GM18870 (cell line): ENCODE measurements at regions not wholly inside any gene's neighbourhood (a gene's known extent, or its start where the extent isn't known, plus 50 kb on each side); places are given as distances from the start of the nearest gene placed in this dataset.

ENCODE experiments used
- ATAC-seq: cut with Tn5 transposase; IDR thresholded peaks from one replicate; pipeline ENCODE4 v1.9.1; 2021; ENCODE audit warnings: moderate library complexity; ENCODE audit not compliant: unreplicated experiment

DNA sequence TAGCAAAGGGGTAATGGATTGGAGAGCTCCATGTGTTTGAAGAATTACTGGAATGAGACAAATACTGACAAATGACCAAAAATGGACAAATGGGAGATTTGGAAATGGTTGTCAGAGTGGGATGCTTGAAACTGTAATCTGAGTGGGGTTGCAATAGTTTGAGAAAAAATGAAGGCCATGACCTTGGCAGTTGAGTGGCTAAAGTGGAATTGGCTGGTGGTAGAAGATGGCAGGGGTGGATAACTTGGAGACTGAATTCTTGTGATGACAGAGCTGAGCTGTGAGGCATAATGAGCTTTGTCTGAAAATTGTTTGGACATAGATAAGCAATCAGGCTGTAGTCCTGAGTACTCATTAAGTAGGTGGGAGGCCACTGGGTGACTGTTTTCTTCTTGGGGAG lies 222.5 kb upstream of the PRICKLE1 start:
- ATAC-seq, result no peak

DNA sequence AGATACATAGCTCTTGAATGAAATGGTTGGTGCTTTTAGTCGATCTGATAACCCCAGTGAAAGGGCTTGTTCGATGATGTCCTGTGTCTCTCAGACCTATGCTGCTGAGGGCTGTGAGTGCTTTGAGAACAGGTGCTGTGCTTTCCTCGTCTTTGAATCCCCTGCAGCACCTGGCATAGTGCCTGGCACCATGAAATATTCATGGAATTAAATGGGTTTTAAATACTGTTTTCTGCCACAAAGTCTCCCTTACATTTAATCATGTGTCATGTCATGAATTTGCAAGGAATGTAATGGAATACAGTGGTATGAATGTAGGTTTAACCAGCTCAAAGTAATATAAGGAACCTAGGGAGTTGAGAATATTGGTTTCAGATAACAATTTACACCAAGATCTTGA lies 220.5 kb upstream of the PRICKLE1 start:
- no peak for ATAC-seq

DNA sequence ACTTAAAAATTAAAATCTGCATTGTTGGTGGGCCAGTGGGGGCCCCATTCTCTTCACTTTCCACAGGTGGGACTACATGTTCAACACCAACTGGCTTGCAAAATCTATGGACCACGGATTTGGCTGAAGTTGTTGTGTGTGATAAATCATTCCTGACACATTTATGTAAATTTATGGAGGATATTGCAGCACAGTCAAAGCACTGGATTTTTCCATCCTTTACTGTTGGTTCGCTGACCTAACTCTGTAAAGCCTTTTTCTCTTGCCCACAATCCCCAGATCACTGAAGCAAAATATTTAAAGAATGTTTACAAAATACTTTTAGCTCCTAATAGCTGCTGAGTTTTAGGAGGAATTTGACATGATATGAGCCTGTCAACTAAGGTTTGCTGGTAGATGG lies 219.7 kb upstream of the PRICKLE1 start:
- no peak for ATAC-seq

DNA sequence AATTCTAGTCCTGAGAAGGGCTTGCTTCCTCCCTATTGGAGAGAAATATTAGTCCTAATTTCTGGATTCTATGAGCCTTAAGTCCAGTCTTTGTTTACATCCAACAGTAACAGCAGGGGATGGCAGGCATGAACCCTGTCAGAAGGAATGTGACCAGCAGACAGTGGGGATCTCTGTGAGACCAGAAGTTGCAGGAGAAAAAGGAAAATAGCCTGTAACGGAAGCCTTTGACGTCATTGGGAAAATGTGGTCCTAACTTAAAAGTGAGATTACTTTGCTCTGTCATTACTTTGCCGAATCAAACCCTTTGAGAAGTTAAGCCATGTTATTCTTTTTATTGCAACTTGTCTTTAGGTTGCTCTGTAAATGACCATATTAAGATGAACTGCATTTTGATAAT lies 218.2 kb upstream of the PRICKLE1 start:
- ATAC-seq, result no peak

DNA sequence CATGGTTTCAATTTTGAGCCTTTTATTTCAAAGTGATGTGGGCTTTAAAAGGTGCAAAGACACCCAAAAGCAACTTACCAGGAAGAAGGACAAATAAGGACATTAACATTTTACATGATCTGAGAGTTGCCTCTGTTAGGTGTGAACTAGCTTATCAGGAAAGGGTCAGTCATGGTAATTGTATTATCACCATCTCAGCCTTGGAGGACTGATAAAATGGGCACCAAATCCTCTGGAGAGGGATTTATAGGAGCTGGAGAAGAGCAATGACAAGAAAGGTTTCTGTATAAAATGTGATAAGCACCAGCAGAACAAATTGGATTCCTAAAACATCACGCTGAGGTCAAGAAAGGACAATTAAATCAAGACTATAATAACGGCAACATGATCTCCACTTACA lies 217.7 kb upstream of the PRICKLE1 start:
- ATAC-seq, result no peak

DNA sequence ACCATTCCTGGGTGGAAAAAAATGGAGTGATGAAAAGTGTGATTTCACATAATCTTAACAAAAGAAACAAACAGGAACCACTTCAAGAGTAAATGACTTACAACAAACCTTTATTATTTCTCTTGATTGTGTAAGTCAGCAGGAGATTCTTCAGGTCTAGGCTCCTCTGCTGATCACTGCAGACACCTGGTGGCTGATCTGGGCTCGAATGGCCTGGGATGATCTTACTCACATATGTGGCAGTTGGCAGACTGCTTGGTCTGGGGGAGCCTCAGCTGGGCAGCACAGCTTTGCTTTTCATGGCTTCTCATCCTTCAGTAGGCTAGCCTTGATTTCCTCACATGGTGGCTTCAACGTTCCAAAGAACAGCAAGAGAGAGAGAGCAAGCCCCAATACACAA lies 215.4 kb upstream of the PRICKLE1 start:
- ATAC-seq, result no peak

DNA sequence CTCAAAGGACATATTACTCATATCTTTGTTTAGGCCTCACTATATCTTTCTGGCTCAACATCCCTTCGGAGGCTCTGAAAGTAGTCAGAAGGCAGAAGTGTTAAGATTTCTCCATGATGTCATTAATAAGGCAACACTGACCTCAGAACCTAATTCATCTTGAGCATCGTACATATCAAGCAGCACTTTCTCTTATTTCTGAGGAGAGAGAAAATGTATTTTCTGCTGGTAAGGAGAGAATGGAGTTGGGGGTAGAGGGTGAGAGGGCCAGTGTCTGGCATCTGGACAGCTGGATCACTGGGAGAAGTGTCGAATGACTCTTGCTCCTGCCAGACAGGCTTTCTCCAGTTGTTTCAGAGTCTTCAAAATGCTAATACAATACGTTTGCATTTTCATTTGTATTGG lies 213.2 kb upstream of the PRICKLE1 start:
- no peak for ATAC-seq

DNA sequence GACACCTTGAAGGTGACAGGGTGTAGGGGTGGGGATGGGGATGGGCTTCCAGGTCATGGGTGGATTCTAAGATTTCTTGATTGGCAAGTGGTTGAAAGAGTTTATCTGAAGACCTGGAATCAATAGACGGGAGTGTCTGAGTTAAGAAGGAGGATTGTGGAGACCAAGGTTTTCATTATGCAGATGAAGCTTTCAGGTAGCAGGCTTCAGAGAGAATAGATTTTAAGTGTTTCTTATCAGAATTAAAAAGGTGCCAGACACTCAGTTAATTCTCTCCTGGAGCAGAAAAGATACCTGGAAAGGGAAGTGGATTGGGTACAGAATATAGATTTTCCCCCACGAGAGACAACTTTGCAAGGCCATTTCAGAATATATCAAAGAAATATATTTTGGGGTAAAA lies 211.7 kb upstream of the PRICKLE1 start:
- no peak for ATAC-seq

DNA sequence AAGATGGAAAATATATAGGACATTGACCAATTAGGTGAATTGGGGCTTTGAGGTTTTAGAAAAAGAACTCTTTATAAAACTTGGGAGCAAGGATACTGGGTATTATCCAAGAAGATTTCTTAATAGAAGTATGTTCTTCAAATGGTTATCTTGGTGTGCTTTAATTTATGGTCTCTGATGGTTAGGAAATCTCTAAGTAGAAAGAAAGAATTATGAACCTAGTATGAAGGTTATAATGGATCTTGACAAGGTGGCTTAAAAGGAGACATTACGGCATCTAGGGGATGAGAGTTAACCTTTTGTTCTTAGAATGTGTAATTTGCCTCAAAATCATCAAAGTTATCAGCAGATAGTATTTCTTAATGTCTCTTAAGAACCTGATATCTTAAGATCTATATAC lies 210.4 kb upstream of the PRICKLE1 start:
- ATAC-seq, result no peak

DNA sequence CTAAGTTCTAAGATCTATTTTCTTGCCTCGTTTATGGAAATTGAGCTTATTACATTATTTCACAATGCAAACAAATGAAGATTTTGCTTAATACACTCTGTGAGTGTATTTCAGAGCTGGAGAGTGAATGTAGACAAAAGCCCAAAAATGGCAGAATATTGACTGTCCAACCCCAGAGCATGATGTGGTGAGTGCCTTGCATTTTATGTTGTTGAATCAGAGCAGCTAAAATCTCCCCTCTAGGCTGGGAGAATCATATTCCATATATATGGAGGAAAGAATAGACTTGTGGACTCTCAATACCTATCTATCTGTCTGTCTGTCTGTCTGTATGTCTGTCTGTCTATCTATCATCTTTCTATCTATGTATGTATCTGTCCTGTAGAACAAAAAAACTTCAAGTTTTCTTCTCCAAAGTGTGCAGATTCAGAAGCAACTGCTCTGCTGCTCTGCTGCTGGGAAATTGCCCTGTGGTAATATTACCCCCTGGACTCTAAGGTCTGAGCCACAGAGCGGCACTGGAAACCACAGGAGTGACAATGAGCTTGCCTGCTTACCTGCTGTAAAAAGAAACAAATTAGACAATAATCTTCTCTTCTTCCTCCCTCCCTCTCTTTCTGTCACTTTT lies 209.4 kb upstream of the PRICKLE1 start:
- no peak for ATAC-seq

DNA sequence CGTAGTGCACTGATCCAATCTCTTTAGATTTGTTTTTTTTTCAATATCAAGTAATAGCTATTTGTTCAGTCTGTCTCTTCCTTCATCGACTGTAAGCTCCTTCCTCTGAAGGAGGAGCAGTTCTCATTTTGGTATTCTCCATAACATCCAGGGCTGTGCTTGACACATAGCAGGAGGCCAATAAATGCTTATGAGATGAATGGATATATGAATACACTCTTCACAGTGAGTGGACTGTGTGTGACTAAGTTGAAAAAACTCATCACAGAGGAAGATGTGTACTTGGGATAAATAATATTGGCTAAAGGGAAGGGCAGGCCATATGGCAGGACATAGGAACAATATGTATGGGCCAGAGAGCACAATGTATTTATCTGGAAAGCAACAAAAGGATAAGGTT lies 205.3 kb upstream of the PRICKLE1 start:
- no peak for ATAC-seq

DNA sequence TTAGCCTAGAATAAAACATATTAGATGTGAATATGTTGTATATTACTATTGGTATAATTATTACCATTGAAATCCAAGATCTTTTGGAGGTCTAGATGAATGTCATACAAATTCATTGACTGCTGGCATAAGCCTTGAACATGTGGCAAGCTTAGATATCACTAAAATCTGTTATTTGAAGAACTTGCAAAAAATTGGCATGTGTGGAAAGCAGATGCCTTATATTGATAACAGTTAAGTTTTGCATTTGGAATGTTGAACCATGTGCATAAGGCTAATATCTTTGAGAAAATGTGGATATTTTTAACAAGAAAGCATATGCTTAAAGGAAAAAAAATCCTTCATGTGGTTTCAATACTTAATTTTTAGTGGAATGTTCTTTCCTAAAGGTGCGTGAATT lies 203.6 kb upstream of the PRICKLE1 start:
- ATAC-seq, result no peak

DNA sequence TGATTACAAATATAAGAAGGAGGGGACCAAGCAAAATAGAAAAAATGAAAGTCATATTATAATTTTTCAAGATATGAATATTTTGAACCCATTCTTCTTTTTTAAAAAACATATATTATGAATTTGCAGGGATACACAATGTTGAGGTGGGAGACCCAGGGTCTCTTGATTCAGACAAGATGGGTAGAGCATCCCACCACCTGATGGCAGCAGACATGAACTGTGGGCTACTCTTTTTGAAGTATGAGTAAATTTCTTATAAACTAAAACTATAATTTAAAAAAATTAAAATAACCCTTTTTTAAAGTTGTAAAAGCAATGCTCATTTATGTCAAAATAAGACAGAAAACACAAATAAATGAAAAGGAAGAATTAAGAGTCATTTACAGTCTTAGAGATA lies 202.7 kb upstream of the PRICKLE1 start:
- no peak for ATAC-seq

DNA sequence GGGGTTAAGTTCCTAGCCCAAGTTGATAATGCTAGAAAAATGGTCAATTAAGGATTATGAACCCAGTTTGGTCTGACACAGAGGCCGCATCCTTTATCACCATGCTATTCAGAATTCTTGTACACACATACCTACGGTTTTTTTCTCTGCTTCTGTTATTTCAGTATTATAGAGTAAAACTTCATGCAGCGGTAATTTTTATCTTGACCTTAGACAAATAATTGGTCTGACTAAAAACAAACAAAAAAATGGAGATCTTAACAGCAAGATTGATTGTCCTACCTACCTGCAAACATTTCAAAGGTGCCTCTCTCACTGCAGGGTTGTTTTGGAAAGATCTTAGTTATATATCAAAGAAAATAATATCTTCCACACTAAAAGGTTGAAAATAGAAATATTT lies 201.9 kb upstream of the PRICKLE1 start:
- no peak for ATAC-seq

DNA sequence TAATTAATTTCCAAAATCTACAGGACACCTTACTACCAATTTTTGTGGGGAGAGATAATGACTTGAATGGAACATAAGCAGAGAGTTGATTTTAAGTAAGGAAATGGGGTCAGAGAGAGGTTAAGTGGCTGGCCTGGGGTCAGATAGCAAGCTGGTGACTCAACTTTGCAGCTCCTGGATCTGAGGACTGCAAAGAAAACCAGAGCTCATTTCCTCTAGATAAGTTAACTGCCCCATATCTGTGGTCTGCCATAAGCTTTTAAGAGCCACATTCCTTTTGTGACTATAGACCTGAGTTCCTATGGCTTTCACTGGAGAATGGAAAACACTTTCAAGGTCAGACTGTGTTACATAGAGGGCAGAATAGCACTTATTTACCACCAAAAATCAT lies 201.2 kb upstream of the PRICKLE1 start:
- no peak for ATAC-seq

DNA sequence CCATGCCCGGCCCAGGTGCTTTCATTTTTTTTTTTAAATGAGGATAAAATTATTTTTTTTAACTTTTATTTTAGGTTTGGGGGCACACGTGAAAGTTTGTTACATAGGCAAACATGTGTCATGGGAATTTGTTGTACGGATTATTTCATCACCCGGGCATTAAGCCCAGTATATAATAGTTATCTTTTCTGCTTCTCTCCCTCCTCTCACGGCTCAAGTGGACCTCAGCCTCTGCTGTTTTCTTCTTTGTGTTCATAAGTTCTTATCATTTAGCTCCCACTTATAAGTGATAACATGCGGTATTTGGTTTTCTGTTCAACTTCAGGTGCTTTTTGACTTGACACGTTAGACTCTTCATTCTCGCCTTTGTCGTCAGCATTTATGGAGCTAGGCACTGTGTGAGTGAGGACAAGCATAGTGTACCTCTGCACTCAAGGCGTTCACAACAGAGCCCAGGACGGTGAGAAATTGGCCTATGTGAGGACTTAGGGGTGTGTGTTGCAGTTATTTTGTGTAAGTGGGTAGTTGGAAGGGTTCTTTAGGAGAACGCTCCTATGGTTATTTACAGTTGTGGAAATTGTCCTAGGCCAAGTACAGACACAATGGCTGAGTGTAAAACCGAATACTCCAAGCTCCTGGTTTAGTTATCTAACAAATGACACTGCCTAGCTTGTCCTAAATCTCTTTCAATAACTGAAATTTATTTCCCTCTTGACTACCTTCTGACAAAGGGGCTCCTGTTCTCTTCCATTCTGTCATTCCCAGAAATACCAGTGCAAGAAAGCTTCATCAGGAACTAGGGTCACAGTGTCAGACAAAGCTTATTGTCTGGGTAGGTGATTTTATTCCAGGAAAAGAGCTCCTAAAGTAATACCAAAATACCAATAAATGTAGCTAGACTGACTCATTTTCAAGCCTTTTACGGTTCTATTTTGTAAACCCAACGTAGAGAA lies 200.5 kb upstream of the PRICKLE1 start:
- ATAC-seq, result no peak

DNA sequence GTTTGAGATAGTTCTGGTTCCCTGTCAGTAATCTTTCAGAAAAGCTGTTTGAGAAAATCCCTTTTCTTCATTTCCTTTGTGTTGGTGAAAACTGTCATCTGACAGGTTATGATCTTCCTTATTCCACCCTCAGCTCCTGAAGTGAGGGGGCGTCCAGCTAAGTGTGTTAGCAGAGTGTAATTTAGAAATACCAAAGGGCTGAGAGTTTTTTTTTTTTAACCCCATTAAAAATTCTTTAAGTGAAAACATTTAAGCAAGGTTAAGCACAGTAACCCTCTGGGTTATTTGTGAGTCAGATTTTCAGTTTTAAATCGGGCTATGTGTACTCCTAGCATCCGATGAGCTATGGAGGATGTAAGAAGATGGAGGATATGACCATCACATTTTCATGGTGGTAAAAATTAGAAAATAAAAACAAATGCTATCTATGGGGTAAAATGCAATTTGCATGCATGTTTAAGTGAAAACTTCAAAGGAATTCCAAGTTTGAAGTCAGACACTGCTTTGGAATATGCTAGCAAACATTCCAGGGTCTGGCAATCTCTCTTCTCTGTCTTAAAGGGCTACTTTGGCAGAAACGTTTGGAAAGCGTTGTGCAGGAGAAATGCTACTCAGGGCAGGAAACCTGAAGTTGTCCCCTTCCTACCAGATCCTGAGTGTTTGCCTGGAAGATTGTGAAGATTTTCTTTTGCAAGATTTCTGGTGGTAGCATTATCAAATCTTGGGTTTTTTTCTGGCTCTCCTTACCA lies 197.0 kb upstream of the PRICKLE1 start:
- no peak for ATAC-seq

DNA sequence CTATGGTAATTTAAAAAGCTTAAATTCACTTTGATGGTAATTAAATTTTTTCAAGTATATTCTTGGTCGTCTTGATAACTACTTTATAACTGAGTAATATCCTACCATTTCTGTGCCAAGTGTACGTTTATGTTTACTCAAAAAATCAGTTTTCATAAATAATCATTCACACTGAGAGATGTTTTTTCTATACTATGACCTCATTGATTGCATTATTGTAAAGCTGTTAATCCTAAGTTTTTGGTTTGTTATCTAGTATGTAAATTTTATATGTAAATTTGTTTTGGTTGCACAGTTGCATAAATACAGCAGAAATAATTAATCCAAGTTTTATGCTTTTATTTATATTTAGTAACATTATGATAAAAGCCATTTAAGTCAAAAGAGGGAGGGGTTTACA lies 196.4 kb upstream of the PRICKLE1 start:
- no peak for ATAC-seq

DNA sequence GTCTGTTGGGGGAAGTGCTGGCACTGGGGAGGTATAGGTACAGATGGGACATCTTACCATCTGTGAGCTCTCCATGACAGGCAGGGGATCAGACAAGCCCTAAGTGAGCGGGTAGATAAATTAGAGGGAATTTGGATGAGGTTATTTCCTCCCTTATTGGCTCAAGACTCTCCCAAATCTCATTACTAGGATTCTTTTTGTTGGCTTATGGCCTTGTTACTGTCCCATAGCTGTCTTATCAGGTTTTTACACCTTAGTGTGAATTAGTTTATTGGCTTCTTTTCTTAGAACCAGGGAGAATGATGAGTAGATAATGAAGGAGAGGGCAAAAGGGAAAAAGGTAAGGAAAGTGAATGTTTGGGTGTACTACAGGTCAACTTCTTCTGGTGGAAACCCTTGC lies 191.1 kb upstream of the PRICKLE1 start:
- no peak for ATAC-seq

DNA sequence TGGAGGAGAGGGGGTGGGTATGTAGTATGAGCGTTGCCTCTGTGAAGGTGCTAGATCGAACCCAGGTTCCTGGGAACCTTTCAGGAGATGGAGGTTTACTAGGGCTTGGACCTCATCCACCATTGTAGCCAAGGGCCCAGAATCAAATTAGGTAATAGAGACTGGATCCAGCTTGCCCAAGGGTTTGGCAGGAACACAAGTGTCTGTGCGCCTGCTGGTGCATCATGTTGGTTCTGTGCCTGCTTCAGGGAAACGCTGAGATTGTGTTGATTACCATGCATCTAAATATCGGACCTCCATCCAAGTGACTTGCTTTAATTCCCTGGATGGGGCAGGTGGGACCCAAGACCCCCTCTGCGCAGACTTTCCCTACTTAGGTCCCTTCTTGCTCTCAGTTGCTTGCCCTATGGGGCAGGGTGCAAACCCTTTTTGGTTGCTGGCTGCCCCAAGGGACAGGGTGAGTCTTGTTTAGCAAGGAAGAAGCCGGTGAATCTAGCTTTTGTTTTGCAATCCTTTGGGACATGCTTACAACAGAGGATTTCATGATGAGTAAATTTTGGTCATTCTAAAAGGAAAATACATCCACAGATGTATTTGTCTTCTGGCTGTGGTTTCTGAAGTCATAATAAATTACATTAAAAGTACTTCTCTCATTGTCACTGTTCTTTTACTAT lies 189.8 kb upstream of the PRICKLE1 start:
- no peak for ATAC-seq

DNA sequence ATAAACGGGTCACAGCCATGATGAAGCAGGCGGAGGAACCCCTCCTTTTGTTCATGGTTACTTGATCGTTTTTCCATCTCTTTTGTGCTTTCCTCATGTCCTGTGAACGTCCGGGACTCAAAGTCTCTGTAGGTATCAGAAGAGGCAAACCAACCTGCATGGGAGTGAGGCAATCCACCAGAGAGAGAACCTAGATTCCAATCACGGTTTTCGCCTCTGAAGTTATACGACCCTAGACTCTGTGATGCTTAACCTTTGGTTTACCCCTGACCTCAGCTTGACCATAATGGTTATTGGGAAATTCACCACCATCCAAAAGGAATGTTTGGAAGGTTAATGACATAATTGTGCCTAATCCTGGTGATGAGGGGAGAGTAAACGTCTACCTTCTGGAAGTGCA lies 186.8 kb upstream of the PRICKLE1 start:
- ATAC-seq, result no peak
